ENCODE measurements at regions not wholly inside any gene's neighbourhood (a gene's known extent, or its start where the extent isn't known, plus 50 kb on each side); places are given as distances from the start of the nearest gene placed in this dataset.

- TF ChIP-seq CTCF (conservative IDR thresholded peaks at IDR 0.05; ENCODE audit: low read length) (no peak), EZH2phosphoT487 (IDR thresholded peaks at IDR 0.05; ENCODE audit: borderline replicate concordance) (no peak)
Measured at GRCh38 chr2:126175222-126175621, 480.7 kb upstream of the GYPC start.

All from Loucy (cell line).